ENCODE measurements at regions not wholly inside any gene's neighbourhood (a gene's known extent, or its start where the extent isn't known, plus 50 kb on each side); places are given as distances from the start of the nearest gene placed in this dataset.

DNA sequence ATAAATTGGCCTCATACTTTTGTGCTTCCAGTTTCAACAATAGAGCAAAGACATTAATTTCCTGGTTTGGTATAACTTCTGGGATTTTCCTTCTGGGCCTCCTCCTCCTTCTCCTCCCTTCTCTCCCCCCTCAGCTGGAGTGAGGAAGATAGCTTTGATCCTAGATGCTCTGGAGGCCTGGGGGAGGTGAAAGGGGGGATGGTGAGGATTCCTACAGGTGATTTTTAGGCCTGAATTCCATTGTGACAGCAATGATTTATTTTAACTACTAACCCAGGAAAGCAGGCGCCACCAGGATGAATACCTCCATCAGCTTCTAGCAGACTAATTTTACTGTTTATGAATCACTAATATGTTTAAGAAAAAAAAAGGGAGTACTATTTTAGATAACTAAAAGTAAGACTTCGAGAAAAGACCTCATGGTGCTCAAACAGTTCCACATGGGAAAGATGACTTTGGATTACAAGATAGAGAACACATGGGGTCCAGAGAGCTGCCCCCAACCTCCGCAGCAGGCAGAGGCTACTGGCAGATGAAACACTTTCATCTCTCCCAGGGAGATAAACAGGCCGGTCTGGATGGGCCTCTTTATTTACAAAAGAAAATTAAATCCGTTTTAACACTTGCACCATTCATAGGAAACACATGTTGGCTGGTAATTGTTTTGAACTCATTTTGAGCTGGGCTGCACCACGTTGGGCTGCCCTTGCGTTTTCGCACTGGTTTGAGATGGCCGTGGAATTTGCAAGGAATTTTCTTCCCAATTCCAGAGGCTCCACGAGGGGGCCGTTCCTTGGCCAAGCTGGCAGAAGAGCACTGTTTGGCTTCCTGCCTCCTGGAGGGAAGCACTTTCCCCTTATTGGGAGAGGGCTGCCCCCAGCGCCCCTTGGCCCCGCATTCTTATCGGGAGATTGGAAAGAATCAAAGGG lies 125.1 kb upstream of the STX18 start:
- TF ChIP-seq, protein P1, sequence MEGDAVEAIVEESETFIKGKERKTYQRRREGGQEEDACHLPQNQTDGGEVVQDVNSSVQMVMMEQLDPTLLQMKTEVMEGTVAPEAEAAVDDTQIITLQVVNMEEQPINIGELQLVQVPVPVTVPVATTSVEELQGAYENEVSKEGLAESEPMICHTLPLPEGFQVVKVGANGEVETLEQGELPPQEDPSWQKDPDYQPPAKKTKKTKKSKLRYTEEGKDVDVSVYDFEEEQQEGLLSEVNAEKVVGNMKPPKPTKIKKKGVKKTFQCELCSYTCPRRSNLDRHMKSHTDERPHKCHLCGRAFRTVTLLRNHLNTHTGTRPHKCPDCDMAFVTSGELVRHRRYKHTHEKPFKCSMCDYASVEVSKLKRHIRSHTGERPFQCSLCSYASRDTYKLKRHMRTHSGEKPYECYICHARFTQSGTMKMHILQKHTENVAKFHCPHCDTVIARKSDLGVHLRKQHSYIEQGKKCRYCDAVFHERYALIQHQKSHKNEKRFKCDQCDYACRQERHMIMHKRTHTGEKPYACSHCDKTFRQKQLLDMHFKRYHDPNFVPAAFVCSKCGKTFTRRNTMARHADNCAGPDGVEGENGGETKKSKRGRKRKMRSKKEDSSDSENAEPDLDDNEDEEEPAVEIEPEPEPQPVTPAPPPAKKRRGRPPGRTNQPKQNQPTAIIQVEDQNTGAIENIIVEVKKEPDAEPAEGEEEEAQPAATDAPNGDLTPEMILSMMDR (optimal IDR thresholded peaks at IDR 0.05 in 1 of 3, IDR thresholded peaks at IDR 0.05 in 1 of 3, conservative IDR thresholded peaks at IDR 0.05 in 1 of 3; ENCODE audit: extremely low read depth in 1 of 3, insufficient read depth in 2 of 3, low read length in 3 of 3) = no peak
- no peak for TF ChIP-seq EZH2 (IDR thresholded peaks at IDR 0.05; ENCODE audit: low read length)
